ENCODE measurements at regions not wholly inside any gene's neighbourhood (a gene's known extent, or its start where the extent isn't known, plus 50 kb on each side); places are given as distances from the start of the nearest gene placed in this dataset.

- no peak overlapping the region for H3K27ac ChIP-seq
- H3K36me3 ChIP-seq, result no peaks in the 10 kb centered on the region
- DNase-seq, result no peak
- H3K9me3 ChIP-seq, result no peaks in the 10 kb centered on the region
- no peak overlapping the region for H3K4me3 ChIP-seq
- whole genome bisulfite sequencing, 2 donors, result 56 to 62% methylated on average over 5 of the region's 5 CpGs
- TF ChIP-seq, protein P1, sequence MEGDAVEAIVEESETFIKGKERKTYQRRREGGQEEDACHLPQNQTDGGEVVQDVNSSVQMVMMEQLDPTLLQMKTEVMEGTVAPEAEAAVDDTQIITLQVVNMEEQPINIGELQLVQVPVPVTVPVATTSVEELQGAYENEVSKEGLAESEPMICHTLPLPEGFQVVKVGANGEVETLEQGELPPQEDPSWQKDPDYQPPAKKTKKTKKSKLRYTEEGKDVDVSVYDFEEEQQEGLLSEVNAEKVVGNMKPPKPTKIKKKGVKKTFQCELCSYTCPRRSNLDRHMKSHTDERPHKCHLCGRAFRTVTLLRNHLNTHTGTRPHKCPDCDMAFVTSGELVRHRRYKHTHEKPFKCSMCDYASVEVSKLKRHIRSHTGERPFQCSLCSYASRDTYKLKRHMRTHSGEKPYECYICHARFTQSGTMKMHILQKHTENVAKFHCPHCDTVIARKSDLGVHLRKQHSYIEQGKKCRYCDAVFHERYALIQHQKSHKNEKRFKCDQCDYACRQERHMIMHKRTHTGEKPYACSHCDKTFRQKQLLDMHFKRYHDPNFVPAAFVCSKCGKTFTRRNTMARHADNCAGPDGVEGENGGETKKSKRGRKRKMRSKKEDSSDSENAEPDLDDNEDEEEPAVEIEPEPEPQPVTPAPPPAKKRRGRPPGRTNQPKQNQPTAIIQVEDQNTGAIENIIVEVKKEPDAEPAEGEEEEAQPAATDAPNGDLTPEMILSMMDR (IDR thresholded peaks at IDR 0.05), result no peak
- TF ChIP-seq POLR2A (IDR thresholded peaks at IDR 0.05), result no peak
- H3K27me3 ChIP-seq, result peaks cover 0 to 16% (median 0%) of the 10 kb centered on the region in 4 donors
- intact Hi-C loops (cut with DNase I), result no loop called here
- H3K4me1 ChIP-seq, result no peaks in the 10 kb centered on the region
Observed at GRCh38 chr14:106679776-106680175, 1153.4 kb downstream of the TMEM121 start.

DNA sequence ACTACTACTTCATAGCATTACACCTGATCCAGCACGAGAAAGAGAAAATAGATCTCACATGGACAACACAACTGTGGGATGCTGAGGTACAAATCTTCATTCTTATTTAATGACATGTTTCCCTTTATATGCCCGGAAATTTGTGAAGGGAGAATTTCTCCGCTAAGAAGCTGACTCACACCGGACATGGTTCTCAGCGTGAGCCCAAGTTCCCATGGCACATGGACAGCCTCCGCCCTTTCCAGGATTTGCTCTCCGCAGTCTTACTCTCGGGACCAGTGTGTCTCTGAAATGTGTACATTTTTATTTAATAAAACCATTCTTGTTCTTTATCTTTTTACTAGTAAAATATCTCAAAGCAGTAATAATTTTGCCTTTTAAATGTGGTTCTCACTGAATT is 1154.8 kb downstream of the TMEM121 start:
- H3K4me3 ChIP-seq, result no peak overlapping the region
- peaks cover 0 to 11% (median 0%) of the 10 kb centered on the region in 4 donors for H3K27me3 ChIP-seq
- 75 to 76% methylated on average over 8 of the region's 8 CpGs for WGBS, 2 donors
- no peaks in the 10 kb centered on the region for H3K9me3 ChIP-seq
- H3K4me1 ChIP-seq, result no peaks in the 10 kb centered on the region
- no peak for DNase-seq
- intact Hi-C loops (cut with DNase I), result no loop called here
- no peak overlapping the region for H3K27ac ChIP-seq
- no peak for TF ChIP-seq POLR2A (IDR thresholded peaks at IDR 0.05)
- TF ChIP-seq, protein P1 (IDR thresholded peaks at IDR 0.05), result no peak
- no peaks in the 10 kb centered on the region for H3K36me3 ChIP-seq

DNA sequence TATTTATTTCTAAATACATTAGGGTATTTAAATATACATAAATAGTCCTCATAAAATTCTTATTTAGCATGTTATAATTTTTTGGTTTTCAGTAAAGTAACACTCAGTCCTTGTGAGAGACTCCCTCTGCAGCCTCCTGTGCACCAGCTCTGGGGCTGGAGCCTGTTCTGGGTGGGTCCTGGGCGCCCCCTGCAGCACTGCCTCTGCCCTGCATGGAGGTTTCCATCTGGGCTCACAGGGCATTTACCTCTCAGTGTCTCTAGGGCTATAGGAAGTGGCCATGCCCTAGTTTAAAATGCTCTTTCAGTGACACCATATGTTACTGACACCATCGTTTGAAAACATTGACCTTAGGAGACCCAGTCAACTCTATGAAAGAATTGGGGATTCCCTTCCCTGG is 1155.2 kb downstream of the TMEM121 start:
- H3K4me3 ChIP-seq, result no peak overlapping the region
- no peaks in the 10 kb centered on the region for H3K36me3 ChIP-seq
- no peaks in the 10 kb centered on the region for H3K9me3 ChIP-seq
- H3K4me1 ChIP-seq, result no peaks in the 10 kb centered on the region
- intact Hi-C loops (cut with DNase I), result no loop called here
- TF ChIP-seq, protein P1 (IDR thresholded peaks at IDR 0.05), result no peak
- TF ChIP-seq POLR2A (IDR thresholded peaks at IDR 0.05), result no peak
- 44 to 60% methylated on average over 1 to 2 of the region's 2 CpGs for WGBS, 2 donors
- no peak overlapping the region for H3K27ac ChIP-seq
- peaks cover 0 to 16% (median 0%) of the 10 kb centered on the region in 4 donors for H3K27me3 ChIP-seq
- no peak for DNase-seq

- peaks cover 0 to 17% (median 0%) of the 10 kb centered on the region in 4 donors for H3K27me3 ChIP-seq
- no peaks in the 10 kb centered on the region for H3K4me1 ChIP-seq
- intact Hi-C loops (cut with DNase I), result no loop called here
- no peak overlapping the region for H3K4me3 ChIP-seq
- H3K9me3 ChIP-seq, result no peaks in the 10 kb centered on the region
- H3K36me3 ChIP-seq, result no peaks in the 10 kb centered on the region
- DNase-seq, result no peak
- WGBS, 2 donors, result 66 to 75% methylated on average over 4 of the region's 4 CpGs
- H3K27ac ChIP-seq, result no peak overlapping the region
- TF ChIP-seq POLR2A (IDR thresholded peaks at IDR 0.05), result no peak
- TF ChIP-seq, protein P1 (IDR thresholded peaks at IDR 0.05), result no peak
Observed at GRCh38 chr14:106683631-106684030, 1157.2 kb downstream of the TMEM121 start.

- no peak for TF ChIP-seq POLR2A (IDR thresholded peaks at IDR 0.05)
- TF ChIP-seq, protein P1 (IDR thresholded peaks at IDR 0.05), result no peak
- Histone ChIP-seq H3K4me1 (no peaks in the 10 kb centered on the region), H3K27me3 (peaks cover 0 to 14% (median 0%) of the 10 kb centered on the region in 4 donors), H3K4me3 (no peak overlapping the region), H3K9me3 (no peaks in the 10 kb centered on the region), H3K36me3 (no peaks in the 10 kb centered on the region), H3K27ac (no peak overlapping the region)
- intact Hi-C loops (cut with DNase I), result no loop called here
- DNase-seq, result no peak
- WGBS, 2 donors, result 51 to 73% methylated on average over 5 of the region's 5 CpGs
Observed at GRCh38 chr14:106686533-106686932, 1160.2 kb downstream of the TMEM121 start.
